CD14-positive monocyte (primary cell): ENCODE measurements at regions not wholly inside any gene's neighbourhood (a gene's known extent, or its start where the extent isn't known, plus 50 kb on each side); places are given as distances from the start of the nearest gene placed in this dataset.

Experiments used
- DNase-seq, 3 donors: peaks; one replicate each; pipeline ENCODE4 v3.0.0-alpha.2; 2011 to 2022
- H2AFZ ChIP-seq: 2 replicates; pipeline ENCODE4 v1.6.0; 2012; ENCODE audit warnings: mild to moderate bottlenecking, low read depth, low read length, inconsistent platforms; ENCODE audit not compliant: insufficient read depth, poor library complexity, severe bottlenecking
- H3K27ac ChIP-seq, 2 donors: 1 replicate in 1 of 2; 2 replicates in 1 of 2; pipeline ENCODE4 v1.5.1; 2012 to 2013; ENCODE audit warnings: low read length in 2 of 2, control low read depth in 1 of 2, inconsistent platforms in 1 of 2, low read depth in 1 of 2, mild to moderate bottlenecking in 1 of 2
- H3K27me3 ChIP-seq, 2 donors: one replicate each; pipeline versions ENCODE4 v1.6.0 to v1.6.1; 2011 to 2013; ENCODE audit warnings: low read length in 2 of 2; ENCODE audit not compliant: control insufficient read depth in 2 of 2, insufficient read depth in 2 of 2
- H3K36me3 ChIP-seq, 2 donors: replicated peaks in 1 of 2; 1 replicate in 1 of 2; 2 replicates in 1 of 2; pipeline versions ENCODE4 v1.5.1 to v1.6.1; 2012 to 2013; ENCODE audit warnings: low read length in 2 of 2, control low read depth in 1 of 2, inconsistent platforms in 1 of 2, mild to moderate bottlenecking in 1 of 2; ENCODE audit not compliant: insufficient read depth in 2 of 2, control insufficient read depth in 1 of 2
- H3K4me1 ChIP-seq, 2 donors: 1 replicate in 1 of 2; 2 replicates in 1 of 2; pipeline versions ENCODE4 v1.5.1 to v1.6.1; 2012 to 2013; ENCODE audit warnings: low read length in 2 of 2, control low read depth in 1 of 2, inconsistent platforms in 1 of 2, mild to moderate bottlenecking in 1 of 2, moderate library complexity in 1 of 2; ENCODE audit not compliant: insufficient read depth in 2 of 2, control insufficient read depth in 1 of 2
- H3K4me2 ChIP-seq: replicated peaks from 2 replicates; pipeline ENCODE3; 2012; ENCODE audit warnings: low read length, moderate library complexity, mild to moderate bottlenecking; ENCODE audit not compliant: poor library complexity, severe bottlenecking; ENCODE audit errors: extremely low read depth
- H3K4me3 ChIP-seq, 3 experiments: fragments of 200-600 bp in 1 of 3; sonication (generic) in 1 of 3; replicated peaks in 1 of 3; 1 replicate in 2 of 3; 2 replicates in 1 of 3; pipeline ENCODE4 v1.5.1; 2011 to 2013; ENCODE audit warnings: low read length in 3 of 3, mild to moderate bottlenecking in 3 of 3, control low read depth in 2 of 3, low read depth in 2 of 3, inconsistent platforms in 1 of 3, moderate library complexity in 1 of 3
- H3K79me2 ChIP-seq: 2 replicates; pipeline ENCODE4 v1.6.0; 2012; ENCODE audit warnings: mild to moderate bottlenecking, control low read depth, inconsistent platforms, low read length, moderate library complexity; ENCODE audit not compliant: insufficient read depth
- H3K9ac ChIP-seq: 2 replicates; pipeline ENCODE4 v1.6.0; 2017; ENCODE audit warnings: low read length, mild to moderate bottlenecking; ENCODE audit not compliant: insufficient read depth, poor library complexity, severe bottlenecking
- H3K9me3 ChIP-seq, 2 donors: replicated peaks in 1 of 2; 1 replicate in 1 of 2; 2 replicates in 1 of 2; pipeline versions ENCODE4 v1.5.1 to v1.6.1; 2012 to 2013; ENCODE audit warnings: low read length in 2 of 2, control low read depth in 1 of 2; ENCODE audit not compliant: control insufficient read depth in 1 of 2, insufficient read depth in 1 of 2
- H4K20me1 ChIP-seq: 2 replicates; pipeline ENCODE4 v1.6.0; 2012; ENCODE audit warnings: mild to moderate bottlenecking, low read length, control low read depth, moderate library complexity; ENCODE audit not compliant: insufficient read depth
- H3K27ac Mint-ChIP-seq, 7 donors: one replicate each; pipeline ENCODE4 v1.8.0; 2020; ENCODE audit warnings: mild to moderate bottlenecking in 7 of 7, mixed read lengths in 7 of 7, moderate library complexity in 6 of 7, inconsistent platforms in 2 of 7
- H3K27me3 Mint-ChIP-seq, 3 donors: one replicate each; pipeline ENCODE4 v1.8.0; 2021 to 2022; ENCODE audit warnings: low read depth in 3 of 3, mild to moderate bottlenecking in 3 of 3, mixed read lengths in 3 of 3, moderate library complexity in 3 of 3, inconsistent platforms in 1 of 3
- H3K36me3 Mint-ChIP-seq, 2 donors: one replicate each; pipeline ENCODE4 v1.8.0; 2020; ENCODE audit warnings: mixed read lengths in 2 of 2, inconsistent platforms in 1 of 2, mild to moderate bottlenecking in 1 of 2
- H3K4me1 Mint-ChIP-seq: one replicate; pipeline ENCODE4 v1.8.0; 2020; ENCODE audit warnings: mild to moderate bottlenecking, mixed read lengths
- H3K4me3 Mint-ChIP-seq, 2 donors: one replicate each; pipeline ENCODE4 v1.8.0; 2020; ENCODE audit warnings: mild to moderate bottlenecking in 2 of 2, mixed read lengths in 2 of 2, moderate library complexity in 1 of 2
- H3K9me3 Mint-ChIP-seq, 7 donors: one replicate each; pipeline ENCODE4 v1.8.0; 2020 to 2022; ENCODE audit warnings: mixed read lengths in 7 of 7, mild to moderate bottlenecking in 6 of 7, moderate library complexity in 6 of 7, inconsistent platforms in 2 of 7
- CTCF ChIP-seq: fragments of 200-600 bp; IDR thresholded peaks from one replicate; pipeline ENCODE4 v1.8.0; 2022; ENCODE audit warnings: antibody characterized with exemption, mild to moderate bottlenecking
- WGBS: methylation state at CpG from one replicate; pipeline ENCODE4 v1.1.5; 2013; ENCODE audit warnings: missing lambda C conversion rate; ENCODE audit not compliant: insufficient coverage; 5-methylcytosine and 5-hydroxymethylcytosine counted together
- intact Hi-C, 2 donors: fragments of 100-400 bp; cut with micrococcal nuclease; formaldehyde crosslinking; loops; one replicate each; pipeline versions ENCODE4 v1.15.0 to v1.15.1; 2023

GRCh38 chrX:139178980-139179379 lies 351.6 kb upstream of the F9 start:
- H4K20me1 ChIP-seq: no peaks in the 10 kb centered on the region
- H3K4me1 ChIP-seq: no peaks in the 10 kb centered on the region
- H3K4me2 ChIP-seq: no peak overlapping the region
- WGBS: no CpG with 5 or more reads among the region's 4 CpGs
- no peaks in the 10 kb centered on the region for H3K36me3 ChIP-seq
- no peaks in the 10 kb centered on the region for H3K79me2 ChIP-seq
- H3K9me3 ChIP-seq: no peaks in the 10 kb centered on the region
- no peak for TF ChIP-seq CTCF
- H2AFZ ChIP-seq: no peak overlapping the region
- peaks cover 3 to 13% (median 7%) of the 10 kb centered on the region in 7 donors for H3K9me3 Mint-ChIP-seq
- H3K4me3 ChIP-seq: no peak overlapping the region
- peak overlapping the region in 1 of 2 donors; percentile 5 for H3K4me3 Mint-ChIP-seq
- peaks cover 2 to 5% (median 4%) of the 10 kb centered on the region in 3 donors for H3K27me3 Mint-ChIP-seq
- no peak overlapping the region for H3K27ac Mint-ChIP-seq
- intact Hi-C loops: no loop called here
- no peak for DNase-seq
- H3K4me1 Mint-ChIP-seq: no peaks in the 10 kb centered on the region
- H3K27ac ChIP-seq: no peak overlapping the region
- no peaks in the 10 kb centered on the region for H3K36me3 Mint-ChIP-seq
- H3K27me3 ChIP-seq: no peaks in the 10 kb centered on the region
- H3K9ac ChIP-seq: no peak overlapping the region

GRCh38 chrX:139172731-139173130 lies 357.8 kb upstream of the F9 start:
- TF ChIP-seq CTCF: no peak
- Mint-ChIP-seq H3K27ac (no peak overlapping the region), H3K9me3 (peaks cover 3 to 13% (median 6%) of the 10 kb centered on the region in 7 donors), H3K4me1 (no peaks in the 10 kb centered on the region), H3K4me3 (no peak overlapping the region), H3K27me3 (peaks cover 2 to 8% (median 4%) of the 10 kb centered on the region in 3 donors), H3K36me3 (no peaks in the 10 kb centered on the region)
- Histone ChIP-seq H3K4me2 (no peak overlapping the region), H3K79me2 (no peaks in the 10 kb centered on the region), H2AFZ (no peak overlapping the region), H3K9ac (no peak overlapping the region), H3K36me3 (no peaks in the 10 kb centered on the region), H3K4me1 (no peaks in the 10 kb centered on the region), H3K27me3 (no peaks in the 10 kb centered on the region), H3K4me3 (no peak overlapping the region), H3K9me3 (no peaks in the 10 kb centered on the region), H3K27ac (no peak overlapping the region), H4K20me1 (no peaks in the 10 kb centered on the region)
- intact Hi-C loops: no loop called here
- no peak for DNase-seq
- WGBS: no CpG with 5 or more reads among the region's 1 CpG
